Keratinocyte (primary cell): ENCODE measurements at regions not wholly inside any gene's neighbourhood (a gene's known extent, or its start where the extent isn't known, plus 50 kb on each side); places are given as distances from the start of the nearest gene placed in this dataset.
"Not testable (repeated sequence)": the region's sequence is repeated elsewhere in the genome, so short reads cannot be mapped to it uniquely, and the experiment has no call there.

Experiments
- DNase-seq: peaks from one replicate; pipeline ENCODE4 v3.0.0-alpha.2; 2011; ENCODE audit warnings: low read depth, missing footprints, low spot score
- FAIRE-seq: peaks from 2 replicates; lab custom pipeline; 2011; peaks lifted over from hg19 to GRCh38; lab: Jason Lieb, UNC
- H2AFZ ChIP-seq: 2 replicates; pipeline ENCODE4 v1.6.0; 2012; ENCODE audit warnings: low read length, control low read depth, inconsistent platforms; ENCODE audit not compliant: control insufficient read depth
- H3K27ac ChIP-seq: 2 replicates; pipeline ENCODE4 v1.5.1; 2011; ENCODE audit warnings: low read length; ENCODE audit not compliant: control insufficient read depth, insufficient read depth
- H3K27me3 ChIP-seq: 3 replicates; pipeline ENCODE4 v1.6.0; 2011; ENCODE audit warnings: low read length; ENCODE audit not compliant: control insufficient read depth, insufficient read depth; ENCODE audit errors: extremely low read depth
- H3K36me3 ChIP-seq, 2 experiments: 2 replicates in 1 of 2; 3 replicates in 1 of 2; pipeline ENCODE4 v1.5.1; 2011; ENCODE audit warnings: low read length in 2 of 2, mild to moderate bottlenecking in 1 of 2; ENCODE audit not compliant: control insufficient read depth in 2 of 2, insufficient read depth in 2 of 2; ENCODE audit errors: extremely low read depth in 1 of 2
- H3K4me1 ChIP-seq: 3 replicates; pipeline ENCODE4 v1.5.1; 2011; ENCODE audit warnings: low read length; ENCODE audit not compliant: control insufficient read depth, insufficient read depth; ENCODE audit errors: extremely low read depth
- H3K4me2 ChIP-seq: 3 replicates; pipeline ENCODE4 v1.6.0; 2011; ENCODE audit warnings: low read depth, low read length; ENCODE audit not compliant: control insufficient read depth, insufficient read depth; ENCODE audit errors: extremely low read depth
- H3K4me3 ChIP-seq, 3 experiments: fragments of 200-600 bp in 1 of 3; sonication (generic) in 1 of 3; 2 replicates in 2 of 3; 3 replicates in 1 of 3; pipeline ENCODE4 v1.5.1; 2011 to 2016; ENCODE audit warnings: low read length in 3 of 3, mild to moderate bottlenecking in 3 of 3, control low read depth in 2 of 3, inconsistent platforms in 1 of 3, low read depth in 1 of 3, mixed read lengths in 1 of 3, mixed run types in 1 of 3, moderate library complexity in 1 of 3; ENCODE audit not compliant: control insufficient read depth in 2 of 3, insufficient read depth in 2 of 3; ENCODE audit errors: extremely low read depth in 1 of 3
- H3K79me2 ChIP-seq: 2 replicates; pipeline ENCODE4 v1.6.0; 2012; ENCODE audit warnings: low read length; ENCODE audit not compliant: control insufficient read depth, insufficient read depth
- H3K9ac ChIP-seq: 3 replicates; pipeline ENCODE4 v1.6.0; 2011; ENCODE audit warnings: low read length; ENCODE audit not compliant: control insufficient read depth, insufficient read depth; ENCODE audit errors: extremely low read depth
- H3K9me1 ChIP-seq: 3 replicates; pipeline ENCODE4 v1.6.0; 2011; ENCODE audit warnings: low read length; ENCODE audit not compliant: control insufficient read depth, insufficient read depth; ENCODE audit errors: extremely low read depth
- H3K9me3 ChIP-seq: 2 replicates; pipeline ENCODE4 v1.5.1; 2012; ENCODE audit warnings: low read depth, low read length; ENCODE audit not compliant: control insufficient read depth
- H4K20me1 ChIP-seq: 3 replicates; pipeline ENCODE4 v1.6.0; 2011; ENCODE audit warnings: low read length; ENCODE audit not compliant: control insufficient read depth, insufficient read depth; ENCODE audit errors: extremely low read depth
- CTCF ChIP-seq, 3 experiments: IDR thresholded peaks in 1 of 3; conservative IDR thresholded peaks in 1 of 3; optimal IDR thresholded peaks in 1 of 3; 2 replicates in 2 of 3; 3 replicates in 1 of 3; pipeline versions ENCODE3 to v1.5.1; 2011; ENCODE audit warnings: low read length in 3 of 3, mild to moderate bottlenecking in 3 of 3, moderate library complexity in 2 of 3, control low read depth in 1 of 3, inconsistent platforms in 1 of 3; ENCODE audit not compliant: insufficient read depth in 2 of 3; ENCODE audit errors: extremely low read depth in 1 of 3
- EZH2 ChIP-seq: IDR thresholded peaks from one replicate; pipeline ENCODE4 v1.6.1; 2012; ENCODE audit warnings: inconsistent platforms, mild to moderate bottlenecking, low read length, moderate library complexity
- dilution Hi-C: fragments of 300-500 bp; cut with MboI; formaldehyde crosslinking; loops from one replicate; pipeline ENCODE4 v1.7.0; 2020; ENCODE audit warnings: low sequenced_read_pairs; ENCODE audit not compliant: extremely low pct_ligation_motif_present

- dilution Hi-C loops, result no loop called here
- H3K9me1 ChIP-seq, result no peaks in the 10 kb centered on the region
- no peaks in the 10 kb centered on the region for H3K4me1 ChIP-seq
- H3K9ac ChIP-seq, result no peak overlapping the region
- TF ChIP-seq CTCF (optimal IDR thresholded peaks at IDR 0.05 in 1 of 3, IDR thresholded peaks at IDR 0.05 in 1 of 3, conservative IDR thresholded peaks at IDR 0.05 in 1 of 3; ENCODE audit: extremely low read depth in 1 of 3, insufficient read depth in 2 of 3, low read length in 3 of 3) (no peak), EZH2 (no peak)
- no peaks in the 10 kb centered on the region for H4K20me1 ChIP-seq
- no peaks in the 10 kb centered on the region for H3K36me3 ChIP-seq
- no peak overlapping the region for H3K4me2 ChIP-seq
- no peak overlapping the region for H3K27ac ChIP-seq
- peaks cover 7% of the 10 kb centered on the region for H3K9me3 ChIP-seq
- H3K79me2 ChIP-seq, result no peaks in the 10 kb centered on the region
- H3K27me3 ChIP-seq, result no peaks in the 10 kb centered on the region
- no peak for FAIRE-seq
- H3K4me3 ChIP-seq, result no peak overlapping the region
- H2AFZ ChIP-seq, result no peak overlapping the region
- DNase-seq, result no peak
Observed at GRCh38 chr3:96480881-96481280, 333.5 kb upstream of the EPHA6 start.

DNA sequence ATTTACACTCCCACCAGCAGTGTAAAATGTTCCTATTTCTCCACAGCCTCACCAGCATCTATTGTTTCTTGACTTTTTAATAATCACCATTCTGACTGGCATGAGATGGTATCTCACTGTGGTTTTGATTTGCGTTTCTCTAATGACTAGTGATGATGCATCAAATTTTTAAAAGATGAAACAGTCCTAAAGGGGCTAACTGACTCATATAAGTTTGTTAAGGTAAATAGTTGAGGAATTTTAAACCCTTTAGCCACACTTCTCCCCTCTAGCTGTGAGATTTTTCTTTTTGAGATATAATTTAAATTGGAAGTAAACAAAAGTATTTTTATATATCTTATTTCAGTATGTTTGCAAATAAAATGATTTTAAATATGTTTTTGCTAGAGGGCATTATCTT lies 331.2 kb upstream of the EPHA6 start:
- H3K9me1 ChIP-seq, dilution Hi-C loops, H2AFZ ChIP-seq, H3K9ac ChIP-seq, H3K4me2 ChIP-seq, H3K27ac ChIP-seq, FAIRE-seq, H3K4me3 ChIP-seq, H4K20me1 ChIP-seq, H3K4me1 ChIP-seq, H3K36me3 ChIP-seq, H3K27me3 ChIP-seq, H3K79me2 ChIP-seq: not testable (repeated sequence)
- peaks cover 10% of the 10 kb centered on the region for H3K9me3 ChIP-seq
- DNase-seq, result peak; percentile 11

DNA sequence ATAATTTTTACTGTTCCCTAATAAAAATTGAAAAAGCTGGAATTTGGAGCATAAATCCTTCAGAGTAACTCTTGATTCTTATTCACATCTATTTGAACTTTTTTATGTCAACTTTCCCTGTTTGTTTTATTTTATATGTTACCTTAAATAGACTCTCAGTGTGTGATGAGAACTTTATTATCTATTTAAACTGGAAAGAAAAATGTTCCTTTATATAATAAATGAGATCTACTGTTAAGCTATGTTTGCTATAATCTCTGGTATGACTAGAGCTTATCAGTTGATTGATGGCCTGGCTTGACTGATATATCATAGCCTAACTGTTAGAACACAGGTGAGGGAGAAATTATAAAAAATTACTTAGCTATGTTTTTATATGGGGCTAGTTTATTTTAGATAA lies 330.6 kb upstream of the EPHA6 start:
- Histone ChIP-seq H3K4me1 (no peaks in the 10 kb centered on the region), H3K9me1 (no peaks in the 10 kb centered on the region), H3K9ac (no peak overlapping the region), H3K4me3 (no peak overlapping the region), H3K4me2 (no peak overlapping the region), H3K9me3 (peaks cover 10% of the 10 kb centered on the region), H4K20me1 (no peaks in the 10 kb centered on the region), H3K79me2 (no peaks in the 10 kb centered on the region), H3K36me3 (no peaks in the 10 kb centered on the region), H3K27me3 (no peaks in the 10 kb centered on the region), H3K27ac (no peak overlapping the region), H2AFZ (no peak overlapping the region)
- dilution Hi-C loops, result no loop called here
- TF ChIP-seq EZH2 (no peak), CTCF (optimal IDR thresholded peaks at IDR 0.05 in 1 of 3, IDR thresholded peaks at IDR 0.05 in 1 of 3, conservative IDR thresholded peaks at IDR 0.05 in 1 of 3; ENCODE audit: extremely low read depth in 1 of 3, insufficient read depth in 2 of 3, low read length in 3 of 3) (no peak)
- FAIRE-seq (no peak), DNase-seq (no peak)
